CD4-positive, alpha-beta T cell (primary cell): ENCODE measurements at regions not wholly inside any gene's neighbourhood (a gene's known extent, or its start where the extent isn't known, plus 50 kb on each side); places are given as distances from the start of the nearest gene placed in this dataset.

Experiments used
- ATAC-seq: fragments of 200-7000 bp; cut with Tn5 transposase; one replicate; pipeline ENCODE4 v1.10.0; 2022; ENCODE audit warnings: mild to moderate bottlenecking; ENCODE audit not compliant: poor library complexity
- CTCF ChIA-PET: fragments of 350-600 bp; sonication (Branson Sonifier 250); formaldehyde crosslinking; loops from one replicate; lab custom pipeline; 2021; ENCODE audit warnings: antibody characterized with exemption, inconsistent platforms; lab: Charles Lee
- POLR2A ChIA-PET: fragments of 350-600 bp; sonication (Branson Sonifier 250); formaldehyde crosslinking; loops from one replicate; lab custom pipeline; 2021; ENCODE audit warnings: antibody characterized with exemption, inconsistent platforms; lab: Charles Lee
- DNase-seq, 14 experiments: peaks; one replicate each; pipeline ENCODE4 v3.0.0-alpha.2; 2013 to 2020; ENCODE audit warnings: mixed read lengths in 2 of 14
- H3K27ac ChIP-seq, 2 donors: one replicate each; pipeline versions ENCODE4 v1.5.1 to v1.7.0; 2013; ENCODE audit warnings: low read length in 2 of 2, low read depth in 1 of 2, mild to moderate bottlenecking in 1 of 2
- H3K27me3 ChIP-seq, 2 experiments: 1 replicate in 1 of 2; 2 replicates in 1 of 2; pipeline versions ENCODE4 v1.6.1 to v1.7.0; 2013; ENCODE audit warnings: low read length in 2 of 2, control low read depth in 1 of 2, mild to moderate bottlenecking in 1 of 2, moderate library complexity in 1 of 2; ENCODE audit not compliant: insufficient read depth in 2 of 2, control insufficient read depth in 1 of 2
- H3K36me3 ChIP-seq: one replicate; pipeline ENCODE4 v1.6.1; 2013; ENCODE audit warnings: low read length, control low read depth; ENCODE audit not compliant: insufficient read depth
- H3K4me1 ChIP-seq: one replicate; pipeline ENCODE4 v1.6.1; 2013; ENCODE audit warnings: low read length, control low read depth; ENCODE audit not compliant: insufficient read depth
- H3K4me3 ChIP-seq: one replicate; pipeline ENCODE4 v1.5.1; 2013; ENCODE audit warnings: mild to moderate bottlenecking, low read length, moderate library complexity
- H3K9me3 ChIP-seq, 2 experiments: 1 replicate in 1 of 2; 2 replicates in 1 of 2; pipeline versions ENCODE4 v1.6.1 to v1.7.0; 2013; ENCODE audit warnings: low read length in 2 of 2, mild to moderate bottlenecking in 2 of 2, control low read depth in 1 of 2, moderate library complexity in 1 of 2; ENCODE audit not compliant: control insufficient read depth in 1 of 2, insufficient read depth in 1 of 2
- H3K27ac Mint-ChIP-seq: one replicate; pipeline ENCODE4 v1.8.0; 2020; ENCODE audit warnings: mixed read lengths
- H3K27me3 Mint-ChIP-seq: one replicate; pipeline ENCODE4 v1.8.0; 2021; ENCODE audit warnings: mixed read lengths
- H3K36me3 Mint-ChIP-seq: one replicate; pipeline ENCODE4 v1.8.0; 2021; ENCODE audit warnings: low read depth, mixed read lengths
- H3K4me1 Mint-ChIP-seq: one replicate; pipeline ENCODE4 v1.8.0; 2021; ENCODE audit warnings: low read depth, mixed read lengths
- H3K4me3 Mint-ChIP-seq: one replicate; pipeline ENCODE4 v1.8.0; 2020; ENCODE audit warnings: mild to moderate bottlenecking, mixed read lengths
- H3K9me3 Mint-ChIP-seq: one replicate; pipeline ENCODE4 v1.8.0; 2020; ENCODE audit warnings: mixed read lengths
- intact Hi-C, 2 experiments: fragments of 100-400 bp; cut with DNase I in 1 of 2; cut with micrococcal nuclease in 1 of 2; formaldehyde crosslinking; loops; one replicate each; pipeline versions ENCODE4 v1.15.1 to v1.9.0; 2023 to 2025; cut with DNase I, micrococcal nuclease
- TF ChIP-seq, protein P1 (sequence below): fragments of 200-600 bp; IDR thresholded peaks from one replicate; pipeline ENCODE4 v1.8.0; 2022; ENCODE audit warnings: antibody characterized with exemption, mild to moderate bottlenecking

DNA sequence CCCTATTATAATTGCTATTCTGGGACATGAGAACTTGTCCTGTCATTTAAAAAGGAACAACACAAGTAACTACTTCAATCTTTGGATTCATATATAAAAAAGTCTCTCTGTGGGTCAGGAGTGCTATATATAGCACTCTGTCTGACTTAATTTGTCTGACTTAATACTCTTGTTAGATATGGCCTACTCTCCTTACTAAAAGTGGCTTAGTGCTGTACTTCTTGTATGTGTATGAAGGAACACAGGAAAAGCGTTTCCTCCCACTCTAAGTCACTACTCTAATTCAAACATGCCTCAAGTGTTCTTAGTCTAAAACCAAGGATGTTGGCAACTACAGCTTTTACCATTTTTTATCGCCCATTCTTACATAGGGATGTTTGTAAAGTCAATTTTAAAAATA, 255.2 kb upstream of the ROBO1 start:
- no peak for DNase-seq
- ATAC-seq, result no peak
- no peaks in the 10 kb centered on the region for H3K36me3 ChIP-seq
- H3K9me3 Mint-ChIP-seq, result peaks cover 8% of the 10 kb centered on the region
- ChIA-PET CTCF (no interaction called here), POLR2A (no interaction called here)
- no peaks in the 10 kb centered on the region for H3K27me3 ChIP-seq
- no peak overlapping the region for H3K27ac ChIP-seq
- no peak overlapping the region for H3K27ac Mint-ChIP-seq
- H3K4me1 ChIP-seq, result no peaks in the 10 kb centered on the region
- H3K36me3 Mint-ChIP-seq, result no peaks in the 10 kb centered on the region
- H3K27me3 Mint-ChIP-seq, result no peaks in the 10 kb centered on the region
- no peak overlapping the region for H3K4me3 ChIP-seq
- peaks cover 0 to 10% of the 10 kb centered on the region in 2 experiments for H3K9me3 ChIP-seq
- H3K4me1 Mint-ChIP-seq, result no peaks in the 10 kb centered on the region
- intact Hi-C loops, result no loop called here
- TF ChIP-seq, protein P1, sequence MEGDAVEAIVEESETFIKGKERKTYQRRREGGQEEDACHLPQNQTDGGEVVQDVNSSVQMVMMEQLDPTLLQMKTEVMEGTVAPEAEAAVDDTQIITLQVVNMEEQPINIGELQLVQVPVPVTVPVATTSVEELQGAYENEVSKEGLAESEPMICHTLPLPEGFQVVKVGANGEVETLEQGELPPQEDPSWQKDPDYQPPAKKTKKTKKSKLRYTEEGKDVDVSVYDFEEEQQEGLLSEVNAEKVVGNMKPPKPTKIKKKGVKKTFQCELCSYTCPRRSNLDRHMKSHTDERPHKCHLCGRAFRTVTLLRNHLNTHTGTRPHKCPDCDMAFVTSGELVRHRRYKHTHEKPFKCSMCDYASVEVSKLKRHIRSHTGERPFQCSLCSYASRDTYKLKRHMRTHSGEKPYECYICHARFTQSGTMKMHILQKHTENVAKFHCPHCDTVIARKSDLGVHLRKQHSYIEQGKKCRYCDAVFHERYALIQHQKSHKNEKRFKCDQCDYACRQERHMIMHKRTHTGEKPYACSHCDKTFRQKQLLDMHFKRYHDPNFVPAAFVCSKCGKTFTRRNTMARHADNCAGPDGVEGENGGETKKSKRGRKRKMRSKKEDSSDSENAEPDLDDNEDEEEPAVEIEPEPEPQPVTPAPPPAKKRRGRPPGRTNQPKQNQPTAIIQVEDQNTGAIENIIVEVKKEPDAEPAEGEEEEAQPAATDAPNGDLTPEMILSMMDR, result no peak
- H3K4me3 Mint-ChIP-seq, result no peak overlapping the region

DNA sequence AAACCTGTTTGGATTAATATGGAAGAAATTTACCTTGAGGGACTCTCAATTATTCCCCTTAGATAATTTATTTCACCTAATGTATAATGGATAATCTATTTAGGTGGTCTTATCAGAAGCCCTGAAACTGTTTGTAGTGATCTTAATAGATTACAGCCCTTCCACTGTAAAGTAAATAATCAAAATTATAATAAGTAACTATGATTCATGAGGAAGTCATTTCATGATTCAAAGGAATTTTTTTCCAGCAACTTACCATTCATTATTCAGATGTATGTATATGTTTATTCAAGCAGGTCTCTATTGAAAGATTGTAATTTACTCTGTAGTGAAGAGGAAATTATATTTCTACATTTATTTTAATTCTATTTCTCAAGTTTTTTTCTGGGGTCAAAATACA, 250.6 kb upstream of the ROBO1 start:
- Histone ChIP-seq H3K4me3 (no peak overlapping the region), H3K4me1 (no peaks in the 10 kb centered on the region), H3K9me3 (peaks cover 0 to 7% of the 10 kb centered on the region in 2 experiments), H3K27ac (no peak overlapping the region), H3K36me3 (no peaks in the 10 kb centered on the region), H3K27me3 (no peaks in the 10 kb centered on the region)
- ChIA-PET POLR2A (no interaction called here), CTCF (no interaction called here)
- Mint-ChIP-seq H3K9me3 (peaks cover 3% of the 10 kb centered on the region), H3K27me3 (no peaks in the 10 kb centered on the region), H3K27ac (no peak overlapping the region), H3K4me3 (no peak overlapping the region), H3K36me3 (no peaks in the 10 kb centered on the region), H3K4me1 (no peaks in the 10 kb centered on the region)
- TF ChIP-seq, protein P1, result no peak
- intact Hi-C loops, result no loop called here
- ATAC-seq (no peak), DNase-seq (no peak)

DNA sequence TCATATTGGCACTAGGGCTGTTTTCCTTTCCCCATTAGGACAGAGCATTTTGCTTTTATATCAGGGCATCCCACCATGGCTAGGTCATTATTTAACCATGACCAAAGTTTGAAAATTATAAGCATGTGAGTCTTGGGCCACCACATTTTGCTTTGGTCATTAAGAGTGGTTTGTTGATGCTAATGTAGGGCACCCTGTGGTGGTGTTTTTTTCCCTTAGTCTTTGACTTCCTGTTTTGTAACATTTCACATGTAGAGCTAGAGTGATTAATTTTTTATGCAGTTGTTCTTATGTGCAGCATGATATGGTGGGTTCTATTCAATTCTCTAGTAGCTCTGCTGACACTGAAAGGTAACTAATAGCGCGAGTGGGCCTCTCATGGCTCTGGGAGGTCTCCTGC, 249.6 kb upstream of the ROBO1 start:
- ChIA-PET POLR2A (no interaction called here), CTCF (no interaction called here)
- ATAC-seq, result no peak
- no peak overlapping the region for H3K4me3 Mint-ChIP-seq
- Histone ChIP-seq H3K36me3 (no peaks in the 10 kb centered on the region), H3K27me3 (no peaks in the 10 kb centered on the region), H3K4me3 (no peak overlapping the region), H3K27ac (no peak overlapping the region), H3K9me3 (peaks cover 0 to 7% of the 10 kb centered on the region in 2 experiments), H3K4me1 (no peaks in the 10 kb centered on the region)
- H3K9me3 Mint-ChIP-seq, result peaks cover 3% of the 10 kb centered on the region
- H3K4me1 Mint-ChIP-seq, result no peaks in the 10 kb centered on the region
- H3K27me3 Mint-ChIP-seq, result no peaks in the 10 kb centered on the region
- H3K27ac Mint-ChIP-seq, result no peak overlapping the region
- DNase-seq, result no peak
- H3K36me3 Mint-ChIP-seq, result no peaks in the 10 kb centered on the region
- TF ChIP-seq, protein P1, result no peak
- intact Hi-C loops, result no loop called here
